Suppressor macrophage treated with lipopolysaccharide for 4 hours (primary cell): ENCODE measurements at regions not wholly inside any gene's neighbourhood (a gene's known extent, or its start where the extent isn't known, plus 50 kb on each side); places are given as distances from the start of the nearest gene placed in this dataset.
A peak's percentile ranks its signal among the peaks of the same experiment; 100 is the strongest.

Source experiments
- DNase-seq: peaks from one replicate; pipeline ENCODE4 v3.0.0-alpha.2; 2020

- no peak for DNase-seq
Observed at GRCh38 chr6:130773860-130774259, 53.3 kb upstream of the SMLR1 start.

- DNase-seq: peak; percentile 10
Observed at GRCh38 chr6:130775411-130776012, 51.7 kb upstream of the SMLR1 start.

GRCh38 chr6:130776287-130776925 lies 50.8 kb upstream of the SMLR1 start:
- peak; percentile 27 for DNase-seq
